Liver (tissue), 3 donors: ENCODE measurements at regions not wholly inside any gene's neighbourhood (a gene's known extent, or its start where the extent isn't known, plus 50 kb on each side); places are given as distances from the start of the nearest gene placed in this dataset.

Experiments used
- CTCF ChIP-seq: fragments of 150-350 bp; IDR thresholded peaks from 2 replicates; pipeline ENCODE4 v1.5.1; 2017; ENCODE audit warnings: improper control_type of control experiment, low read depth, low read length; ENCODE audit not compliant: missing input control
- EGR1 ChIP-seq, 2 donors: IDR thresholded peaks; 2 replicates each; pipeline ENCODE4 v1.6.1; 2016 to 2018; ENCODE audit warnings: antibody characterized with exemption in 2 of 2, low read depth in 2 of 2
- FOXA1 ChIP-seq: IDR thresholded peaks from 2 replicates; pipeline ENCODE4 v1.6.1; 2016; ENCODE audit warnings: antibody characterized with exemption
- GABPA ChIP-seq, 2 donors: IDR thresholded peaks in 1 of 2; conservative IDR thresholded peaks in 1 of 2; 2 replicates each; pipeline ENCODE4 v1.6.1; 2016; ENCODE audit warnings: antibody characterized with exemption in 2 of 2, mild to moderate bottlenecking in 1 of 2, moderate library complexity in 1 of 2
- MAX ChIP-seq: IDR thresholded peaks from 2 replicates; pipeline ENCODE4 v1.6.1; 2016; ENCODE audit warnings: antibody characterized with exemption
- RAD21 ChIP-seq, 2 donors: IDR thresholded peaks; 2 replicates each; pipeline ENCODE4 v1.6.1; 2016; ENCODE audit warnings: antibody characterized with exemption in 2 of 2, mild to moderate bottlenecking in 2 of 2
- REST ChIP-seq: IDR thresholded peaks from 2 replicates; pipeline ENCODE4 v1.6.1; 2016; ENCODE audit warnings: antibody characterized with exemption, mild to moderate bottlenecking
- RXRA ChIP-seq, 2 donors: IDR thresholded peaks; 2 replicates each; pipeline ENCODE4 v1.6.1; 2017 to 2018; ENCODE audit warnings: antibody characterized with exemption in 2 of 2, mild to moderate bottlenecking in 1 of 2
- TAF1 ChIP-seq: conservative IDR thresholded peaks from 2 replicates; pipeline ENCODE4 v1.6.1; 2016; ENCODE audit warnings: antibody characterized with exemption, mild to moderate bottlenecking
- YY1 ChIP-seq: IDR thresholded peaks from 2 replicates; pipeline ENCODE4 v1.6.1; 2016; ENCODE audit warnings: antibody characterized with exemption, mild to moderate bottlenecking
- ZBTB33 ChIP-seq: IDR thresholded peaks from 2 replicates; pipeline ENCODE4 v1.6.1; 2016; ENCODE audit warnings: antibody characterized with exemption
- donor health status: healthy.
- donor health status: healthy.

GRCh38 chr2:217192366-217192765 lies 332.5 kb upstream of the TNP1 start:
- TF ChIP-seq CTCF: no peak
- no peak for TF ChIP-seq GABPA (IDR thresholded peaks at IDR 0.05 in 1 of 2, conservative IDR thresholded peaks at IDR 0.05 in 1 of 2)
- no peak for TF ChIP-seq RXRA (IDR thresholded peaks at IDR 0.05)
- TF ChIP-seq RAD21 (IDR thresholded peaks at IDR 0.05): no peak
- TF ChIP-seq TAF1: no peak
- TF ChIP-seq EGR1 (IDR thresholded peaks at IDR 0.05; ENCODE audit: low read depth in 2 of 2): no peak
- no peak for TF ChIP-seq FOXA1
- TF ChIP-seq MAX: no peak
- TF ChIP-seq REST: no peak
- TF ChIP-seq YY1: no peak
- no peak for TF ChIP-seq ZBTB33
